Type B pancreatic cell (in vitro differentiated cells): ENCODE measurements at regions not wholly inside any gene's neighbourhood (a gene's known extent, or its start where the extent isn't known, plus 50 kb on each side); places are given as distances from the start of the nearest gene placed in this dataset.

Experiments used
- DNase-seq: peaks from one replicate; pipeline ENCODE4 v3.0.0; 2021; ENCODE audit warnings: mixed read lengths; ENCODE audit not compliant: unreplicated experiment; ENCODE audit errors: extremely low spot score
- H3K27ac Mint-ChIP-seq: 2 replicates; pipeline ENCODE4 v1.8.0; 2021; ENCODE audit warnings: mild to moderate bottlenecking, mixed read lengths
- H3K27me3 Mint-ChIP-seq: 2 replicates; pipeline ENCODE4 v1.8.0; 2021; ENCODE audit warnings: mixed read lengths
- H3K36me3 Mint-ChIP-seq: 2 replicates; pipeline ENCODE4 v1.8.0; 2021; ENCODE audit warnings: mixed read lengths
- H3K4me1 Mint-ChIP-seq: one replicate; pipeline ENCODE4 v1.8.0; 2021; ENCODE audit warnings: mixed read lengths; ENCODE audit not compliant: unreplicated experiment
- H3K4me3 Mint-ChIP-seq: 2 replicates; pipeline ENCODE4 v1.8.0; 2021; ENCODE audit warnings: mild to moderate bottlenecking, mixed read lengths
- H3K9me3 Mint-ChIP-seq: 2 replicates; pipeline ENCODE4 v1.8.0; 2021; ENCODE audit warnings: mixed read lengths
- CTCF ChIP-seq: fragments of 200-600 bp; sonication (generic); conservative IDR thresholded peaks from 2 replicates; pipeline ENCODE4 v1.5.0; 2021; ENCODE audit warnings: antibody characterized with exemption, mild to moderate bottlenecking

GRCh38 chr22:48642550-48642949 is 1185.1 kb downstream of the BRD1 start:
- Mint-ChIP-seq H3K27me3 (no peaks in the 10 kb centered on the region), H3K27ac (no peak overlapping the region), H3K4me1 (no peaks in the 10 kb centered on the region), H3K4me3 (no peak overlapping the region), H3K36me3 (no peaks in the 10 kb centered on the region), H3K9me3 (no peaks in the 10 kb centered on the region)
- DNase-seq = no peak
- no peak for TF ChIP-seq CTCF

GRCh38 chr22:48641906-48642475 is 1185.7 kb downstream of the BRD1 start:
- no peak overlapping the region for H3K4me3 Mint-ChIP-seq
- no peaks in the 10 kb centered on the region for H3K4me1 Mint-ChIP-seq
- DNase-seq = no peak
- no peaks in the 10 kb centered on the region for H3K27me3 Mint-ChIP-seq
- H3K9me3 Mint-ChIP-seq = no peaks in the 10 kb centered on the region
- TF ChIP-seq CTCF = no peak
- no peaks in the 10 kb centered on the region for H3K36me3 Mint-ChIP-seq
- H3K27ac Mint-ChIP-seq = no peak overlapping the region

GRCh38 chr22:48640890-48641841 is 1186.5 kb downstream of the BRD1 start:
- TF ChIP-seq CTCF = no peak
- Mint-ChIP-seq H3K4me1 (peaks cover 3% of the 10 kb centered on the region), H3K27me3 (no peaks in the 10 kb centered on the region), H3K27ac (no peak overlapping the region), H3K36me3 (no peaks in the 10 kb centered on the region), H3K4me3 (no peak overlapping the region), H3K9me3 (no peaks in the 10 kb centered on the region)
- DNase-seq = no peak

GRCh38 chr22:48639896-48640748 is 1187.6 kb downstream of the BRD1 start:
- Mint-ChIP-seq H3K9me3 (no peaks in the 10 kb centered on the region), H3K27ac (no peak overlapping the region), H3K27me3 (no peaks in the 10 kb centered on the region), H3K4me1 (peaks cover 4% of the 10 kb centered on the region), H3K36me3 (no peaks in the 10 kb centered on the region), H3K4me3 (no peak overlapping the region)
- no peak for TF ChIP-seq CTCF
- no peak for DNase-seq

GRCh38 chr22:48639021-48639795 is 1188.5 kb downstream of the BRD1 start:
- DNase-seq = no peak
- Mint-ChIP-seq H3K27ac (no peak overlapping the region), H3K4me1 (peaks cover 4% of the 10 kb centered on the region), H3K4me3 (no peak overlapping the region), H3K9me3 (no peaks in the 10 kb centered on the region), H3K36me3 (no peaks in the 10 kb centered on the region), H3K27me3 (no peaks in the 10 kb centered on the region)
- no peak for TF ChIP-seq CTCF
